ENCODE measurements at regions not wholly inside any gene's neighbourhood (a gene's known extent, or its start where the extent isn't known, plus 50 kb on each side); places are given as distances from the start of the nearest gene placed in this dataset.

- no peak overlapping the region for H3K27ac Mint-ChIP-seq
- H3K4me3 Mint-ChIP-seq = no peak overlapping the region
- H3K9me3 Mint-ChIP-seq = no peaks in the 10 kb centered on the region
- peaks cover 24% of the 10 kb centered on the region for H3K4me1 Mint-ChIP-seq
- no peaks in the 10 kb centered on the region for H3K27me3 Mint-ChIP-seq (ENCODE audit: low read depth)
- no peak for TF ChIP-seq CTCF (IDR thresholded peaks at IDR 0.05; ENCODE audit: unreplicated experiment in 3 of 3)
- no peaks in the 10 kb centered on the region for H3K36me3 Mint-ChIP-seq (ENCODE audit: low read depth)
Observed at GRCh38 chr13:109669234-109669612, 117.2 kb downstream of the IRS2 start.

GRCh38 chr13:109668433-109669233 lies 117.8 kb downstream of the IRS2 start:
- Mint-ChIP-seq H3K9me3 (no peaks in the 10 kb centered on the region), H3K4me1 (peaks cover 24% of the 10 kb centered on the region), H3K27me3 (ENCODE audit: low read depth) (no peaks in the 10 kb centered on the region), H3K27ac (peak overlapping the region; percentile 45 to 82 (median 49)), H3K36me3 (ENCODE audit: low read depth) (no peaks in the 10 kb centered on the region), H3K4me3 (no peak overlapping the region)
- TF ChIP-seq CTCF (IDR thresholded peaks at IDR 0.05; ENCODE audit: unreplicated experiment in 3 of 3) = no peak

GRCh38 chr13:109667807-109668291 lies 118.5 kb downstream of the IRS2 start:
- no peak for TF ChIP-seq CTCF (IDR thresholded peaks at IDR 0.05; ENCODE audit: unreplicated experiment in 3 of 3)
- Mint-ChIP-seq H3K4me1 (peaks cover 24% of the 10 kb centered on the region), H3K27ac (peak overlapping the region; percentile 49 to 83 (median 72)), H3K36me3 (ENCODE audit: low read depth) (no peaks in the 10 kb centered on the region), H3K27me3 (ENCODE audit: low read depth) (no peaks in the 10 kb centered on the region), H3K9me3 (peaks cover 2% of the 10 kb centered on the region), H3K4me3 (no peak overlapping the region)

- peaks cover 2% of the 10 kb centered on the region for H3K9me3 Mint-ChIP-seq
- H3K36me3 Mint-ChIP-seq (ENCODE audit: low read depth) = no peaks in the 10 kb centered on the region
- TF ChIP-seq CTCF (IDR thresholded peaks at IDR 0.05; ENCODE audit: unreplicated experiment in 3 of 3) = no peak
- H3K27ac Mint-ChIP-seq = peak overlapping the region; percentile 16 to 49 (median 30)
- H3K4me1 Mint-ChIP-seq = peaks cover 24% of the 10 kb centered on the region
- no peaks in the 10 kb centered on the region for H3K27me3 Mint-ChIP-seq (ENCODE audit: low read depth)
- peak overlapping the region in 2 of 3 experiments; percentile 5 to 24 for H3K4me3 Mint-ChIP-seq
Observed at GRCh38 chr13:109667056-109667455, 119.3 kb downstream of the IRS2 start.

GRCh38 chr13:109666656-109667055 lies 119.7 kb downstream of the IRS2 start:
- Mint-ChIP-seq H3K9me3 (peaks cover 2% of the 10 kb centered on the region), H3K27ac (no peak overlapping the region), H3K27me3 (ENCODE audit: low read depth) (no peaks in the 10 kb centered on the region), H3K4me1 (peaks cover 24% of the 10 kb centered on the region), H3K4me3 (no peak overlapping the region), H3K36me3 (ENCODE audit: low read depth) (no peaks in the 10 kb centered on the region)
- TF ChIP-seq CTCF (IDR thresholded peaks at IDR 0.05; ENCODE audit: unreplicated experiment in 3 of 3) = no peak

GRCh38 chr13:109665781-109666249 lies 120.6 kb downstream of the IRS2 start:
- TF ChIP-seq CTCF (IDR thresholded peaks at IDR 0.05; ENCODE audit: unreplicated experiment in 3 of 3) = no peak
- Mint-ChIP-seq H3K27me3 (ENCODE audit: low read depth) (peaks cover 5% of the 10 kb centered on the region), H3K4me3 (no peak overlapping the region), H3K4me1 (peaks cover 24% of the 10 kb centered on the region), H3K27ac (no peak overlapping the region), H3K9me3 (peaks cover 2% of the 10 kb centered on the region), H3K36me3 (ENCODE audit: low read depth) (no peaks in the 10 kb centered on the region)
